ENCODE measurements at regions not wholly inside any gene's neighbourhood (a gene's known extent, or its start where the extent isn't known, plus 50 kb on each side); places are given as distances from the start of the nearest gene placed in this dataset.

DNA sequence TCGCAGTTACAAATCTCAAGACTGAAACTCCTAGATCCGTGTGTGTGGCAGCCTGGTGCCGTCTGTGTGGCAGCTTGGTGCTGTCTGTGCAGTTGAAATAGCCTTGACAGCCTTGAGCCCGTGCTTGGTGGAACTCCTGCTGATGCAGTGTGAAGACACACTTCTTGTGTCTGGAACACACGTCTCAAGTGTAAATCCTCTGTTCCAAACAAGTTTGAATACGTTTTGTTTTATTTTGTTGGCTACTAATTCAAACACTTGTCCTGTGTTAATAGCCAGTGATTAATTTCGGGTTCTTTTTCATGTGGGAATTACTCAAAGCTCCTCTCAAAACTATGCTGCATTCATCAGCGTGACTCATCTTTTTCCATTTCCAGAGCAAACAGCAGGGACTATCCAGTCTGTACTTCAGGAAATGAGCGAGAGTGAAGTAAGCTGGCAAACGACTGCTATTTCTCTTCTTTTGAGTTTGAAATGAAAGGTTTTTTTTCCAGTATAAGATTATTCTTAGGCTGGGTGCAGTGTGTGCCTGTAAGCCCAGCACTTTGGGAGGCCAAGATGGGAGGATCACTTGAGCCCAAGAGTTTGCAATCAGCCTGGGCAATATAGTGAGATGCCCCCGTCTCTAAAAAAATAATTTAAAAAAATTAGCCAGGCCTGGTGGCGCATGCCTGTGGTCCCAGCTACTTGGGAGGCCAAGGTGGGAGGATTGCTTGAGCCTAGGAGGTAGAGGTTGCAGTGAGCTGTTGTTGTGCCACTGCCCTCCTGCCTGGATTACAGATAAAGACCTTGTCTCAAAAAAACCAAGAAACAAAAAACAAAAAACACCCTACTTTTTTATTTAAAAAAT lies 152.9 kb downstream of the SPP2 start:
- CTCF ChIA-PET = no interaction called here

DNA sequence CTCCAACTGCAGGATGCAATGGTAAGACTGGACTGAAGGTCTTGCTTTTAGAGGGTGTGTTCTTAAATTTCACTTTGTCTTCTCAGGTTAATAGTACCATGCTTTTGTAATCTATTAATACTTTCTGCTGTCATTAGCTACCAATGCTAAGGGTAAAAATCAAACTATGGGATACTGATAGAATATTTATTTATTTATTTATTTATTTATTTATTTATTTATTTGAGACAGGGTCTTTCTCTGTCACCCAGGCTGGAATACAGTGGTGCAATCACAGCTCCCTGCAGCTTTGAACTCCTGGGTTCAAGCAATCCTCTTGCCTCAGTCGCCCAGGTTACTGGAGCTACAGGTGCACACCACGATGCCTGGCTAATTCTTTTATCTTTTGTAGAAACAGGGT lies 152.1 kb downstream of the SPP2 start:
- no peaks in the 10 kb centered on the region for H3K36me3 ChIP-seq (ENCODE audit: control insufficient read depth in 4 of 4, insufficient read depth in 4 of 4, low read length in 3 of 4)
- H3K9me3 ChIP-seq (ENCODE audit: control extremely low read depth in 1 of 5, control insufficient read depth in 4 of 5, insufficient read depth in 2 of 5, low read depth in 1 of 5, low read length in 4 of 5) = peaks cover 0 to 16% (median 2%) of the 10 kb centered on the region in 5 experiments
- no peak overlapping the region for H3K27ac ChIP-seq (ENCODE audit: insufficient read depth in 1 of 2, low read depth in 1 of 2, low read length in 2 of 2, poor library complexity in 1 of 2, severe bottlenecking in 2 of 2)
- no peaks in the 10 kb centered on the region for H3K4me1 ChIP-seq (ENCODE audit: control extremely low read depth in 1 of 4, control insufficient read depth in 4 of 4, insufficient read depth in 4 of 4, low read length in 3 of 4)
- 100% methylated on average over 2 of the region's 2 CpGs for WGBS (ENCODE audit: insufficient coverage)
- H3K4me3 ChIP-seq (ENCODE audit: control insufficient read depth in 1 of 7, extremely low read depth in 1 of 7, insufficient read depth in 4 of 7, low read depth in 2 of 7, low read length in 6 of 7) = no peak overlapping the region
- peaks cover 0 to 22% (median 9%) of the 10 kb centered on the region in 5 experiments for H3K27me3 ChIP-seq (replicated peaks in 2 of 5; ENCODE audit: control insufficient read depth in 4 of 5, insufficient read depth in 5 of 5, low read length in 4 of 5)
- POLR2A ChIA-PET = no interaction called here
- CTCF ChIA-PET = no interaction called here
- no peak for DNase-seq

More for the DNA sequence above, 152.9 kb downstream of the SPP2 start:
- no peak for DNase-seq
- H3K4me3 ChIP-seq (ENCODE audit: control insufficient read depth in 1 of 7, extremely low read depth in 1 of 7, insufficient read depth in 4 of 7, low read depth in 2 of 7, low read length in 6 of 7) = no peak overlapping the region
- H3K9me3 ChIP-seq (ENCODE audit: control extremely low read depth in 1 of 5, control insufficient read depth in 4 of 5, insufficient read depth in 2 of 5, low read depth in 1 of 5, low read length in 4 of 5) = peaks cover 0 to 16% (median 2%) of the 10 kb centered on the region in 5 experiments
- 92% methylated on average over 8 of the region's 12 CpGs for WGBS (ENCODE audit: insufficient coverage)
- POLR2A ChIA-PET = no interaction called here
- peaks cover 0 to 19% (median 7%) of the 10 kb centered on the region in 5 experiments for H3K27me3 ChIP-seq (replicated peaks in 2 of 5; ENCODE audit: control insufficient read depth in 4 of 5, insufficient read depth in 5 of 5, low read length in 4 of 5)
- H3K4me1 ChIP-seq (ENCODE audit: control extremely low read depth in 1 of 4, control insufficient read depth in 4 of 4, insufficient read depth in 4 of 4, low read length in 3 of 4) = no peaks in the 10 kb centered on the region
- no peak overlapping the region for H3K27ac ChIP-seq (ENCODE audit: insufficient read depth in 1 of 2, low read depth in 1 of 2, low read length in 2 of 2, poor library complexity in 1 of 2, severe bottlenecking in 2 of 2)
- H3K36me3 ChIP-seq (ENCODE audit: control insufficient read depth in 4 of 4, insufficient read depth in 4 of 4, low read length in 3 of 4) = no peaks in the 10 kb centered on the region

DNA sequence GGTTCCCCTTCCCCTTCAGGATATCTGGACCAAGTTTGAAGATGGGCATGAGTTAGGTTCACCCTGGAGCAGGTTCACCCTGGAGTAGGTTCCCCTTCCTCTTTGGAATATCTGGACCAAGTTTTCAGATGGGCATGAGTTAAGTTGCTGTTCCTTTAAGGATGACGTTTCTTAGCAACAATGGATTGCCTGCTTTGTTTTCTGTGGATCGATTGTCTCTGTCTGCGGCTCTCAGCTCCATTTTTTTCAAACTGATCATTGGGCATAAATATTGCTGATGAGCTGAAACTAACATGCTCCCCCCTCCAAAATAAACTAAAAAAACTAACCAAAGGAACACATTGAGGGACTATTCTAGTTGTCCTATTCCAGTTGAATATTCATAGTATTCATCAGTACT lies 149.5 kb downstream of the SPP2 start:
- Histone ChIP-seq H3K4me3 (ENCODE audit: control insufficient read depth in 1 of 7, extremely low read depth in 1 of 7, insufficient read depth in 4 of 7, low read depth in 2 of 7, low read length in 6 of 7) (no peak overlapping the region), H3K4me1 (ENCODE audit: control extremely low read depth in 1 of 4, control insufficient read depth in 4 of 4, insufficient read depth in 4 of 4, low read length in 3 of 4) (no peaks in the 10 kb centered on the region), H3K27ac (ENCODE audit: insufficient read depth in 1 of 2, low read depth in 1 of 2, low read length in 2 of 2, poor library complexity in 1 of 2, severe bottlenecking in 2 of 2) (no peak overlapping the region), H3K9me3 (ENCODE audit: control extremely low read depth in 1 of 5, control insufficient read depth in 4 of 5, insufficient read depth in 2 of 5, low read depth in 1 of 5, low read length in 4 of 5) (peaks cover 0 to 12% (median 2%) of the 10 kb centered on the region in 5 experiments), H3K36me3 (ENCODE audit: control insufficient read depth in 4 of 4, insufficient read depth in 4 of 4, low read length in 3 of 4) (no peaks in the 10 kb centered on the region), H3K27me3 (replicated peaks in 2 of 5; ENCODE audit: control insufficient read depth in 4 of 5, insufficient read depth in 5 of 5, low read length in 4 of 5) (peaks cover 0 to 29% (median 7%) of the 10 kb centered on the region in 5 experiments)
- ChIA-PET POLR2A (interaction anchor here (0.6 kb wide), 1 partner anchor 10 kb away, joined by 8 read pairs; no protein-coding TSS in a partner anchor), CTCF (no interaction called here)
- WGBS (ENCODE audit: insufficient coverage) = 62% methylated on average over 2 of the region's 3 CpGs
- no peak for DNase-seq

DNA sequence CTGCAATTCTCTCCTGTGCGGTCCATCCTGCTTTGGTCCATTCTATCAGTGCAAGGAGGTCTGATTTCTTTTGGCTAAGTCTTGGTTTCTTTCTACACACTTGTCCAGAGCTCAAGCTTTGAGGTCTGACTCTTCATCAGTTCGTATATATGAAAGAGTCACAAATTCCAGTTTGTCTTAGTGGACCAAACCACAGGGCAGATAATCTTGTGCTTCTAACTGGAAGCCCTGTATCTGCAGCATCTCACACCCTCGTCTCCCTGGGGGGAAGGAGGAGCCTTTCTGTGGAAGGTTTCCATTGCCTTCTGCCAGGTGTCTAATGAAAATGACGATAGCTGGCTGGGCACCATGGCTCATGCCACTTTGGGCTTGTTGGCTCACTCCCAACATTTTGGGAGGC lies 148.5 kb downstream of the SPP2 start:
- DNase-seq = no peak
- CTCF ChIA-PET = no interaction called here
- WGBS (ENCODE audit: insufficient coverage) = 83% methylated on average over 3 of the region's 4 CpGs

GRCh38 chr2:234195516-234195915 lies 145.0 kb downstream of the SPP2 start:
- ChIA-PET POLR2A (no interaction called here), CTCF (no interaction called here)
- H3K36me3 ChIP-seq (ENCODE audit: control insufficient read depth in 4 of 4, insufficient read depth in 4 of 4, low read length in 3 of 4) = no peaks in the 10 kb centered on the region
- no peaks in the 10 kb centered on the region for H3K4me1 ChIP-seq (ENCODE audit: control extremely low read depth in 1 of 4, control insufficient read depth in 4 of 4, insufficient read depth in 4 of 4, low read length in 3 of 4)
- WGBS (ENCODE audit: insufficient coverage) = 89% methylated on average over 1 of the region's 2 CpGs
- DNase-seq = no peak
- no peak overlapping the region for H3K27ac ChIP-seq (ENCODE audit: insufficient read depth in 1 of 2, low read depth in 1 of 2, low read length in 2 of 2, poor library complexity in 1 of 2, severe bottlenecking in 2 of 2)
- H3K9me3 ChIP-seq (ENCODE audit: control extremely low read depth in 1 of 5, control insufficient read depth in 4 of 5, insufficient read depth in 2 of 5, low read depth in 1 of 5, low read length in 4 of 5) = no peaks in the 10 kb centered on the region
- H3K4me3 ChIP-seq (ENCODE audit: control insufficient read depth in 1 of 7, extremely low read depth in 1 of 7, insufficient read depth in 4 of 7, low read depth in 2 of 7, low read length in 6 of 7) = no peak overlapping the region
- peaks cover 0 to 31% (median 3%) of the 10 kb centered on the region in 5 experiments for H3K27me3 ChIP-seq (replicated peaks in 2 of 5; ENCODE audit: control insufficient read depth in 4 of 5, insufficient read depth in 5 of 5, low read length in 4 of 5)

More for the DNA sequence above, 148.5 kb downstream of the SPP2 start:
- Histone ChIP-seq H3K27ac (ENCODE audit: insufficient read depth in 1 of 2, low read depth in 1 of 2, low read length in 2 of 2, poor library complexity in 1 of 2, severe bottlenecking in 2 of 2) (no peak overlapping the region), H3K9me3 (ENCODE audit: control extremely low read depth in 1 of 5, control insufficient read depth in 4 of 5, insufficient read depth in 2 of 5, low read depth in 1 of 5, low read length in 4 of 5) (peaks cover 0 to 10% (median 2%) of the 10 kb centered on the region in 5 experiments), H3K36me3 (ENCODE audit: control insufficient read depth in 4 of 4, insufficient read depth in 4 of 4, low read length in 3 of 4) (no peaks in the 10 kb centered on the region), H3K4me3 (ENCODE audit: control insufficient read depth in 1 of 7, extremely low read depth in 1 of 7, insufficient read depth in 4 of 7, low read depth in 2 of 7, low read length in 6 of 7) (no peak overlapping the region), H3K27me3 (replicated peaks in 2 of 5; ENCODE audit: control insufficient read depth in 4 of 5, insufficient read depth in 5 of 5, low read length in 4 of 5) (peaks cover 0 to 29% (median 7%) of the 10 kb centered on the region in 5 experiments), H3K4me1 (ENCODE audit: control extremely low read depth in 1 of 4, control insufficient read depth in 4 of 4, insufficient read depth in 4 of 4, low read length in 3 of 4) (no peaks in the 10 kb centered on the region)
- POLR2A ChIA-PET = no interaction called here

GRCh38 chr2:234193977-234194563 lies 143.6 kb downstream of the SPP2 start:
- Histone ChIP-seq H3K4me1 (ENCODE audit: control extremely low read depth in 1 of 4, control insufficient read depth in 4 of 4, insufficient read depth in 4 of 4, low read length in 3 of 4) (no peaks in the 10 kb centered on the region), H3K27me3 (replicated peaks in 2 of 5; ENCODE audit: control insufficient read depth in 4 of 5, insufficient read depth in 5 of 5, low read length in 4 of 5) (peaks cover 0 to 37% (median 2%) of the 10 kb centered on the region in 5 experiments), H3K27ac (ENCODE audit: insufficient read depth in 1 of 2, low read depth in 1 of 2, low read length in 2 of 2, poor library complexity in 1 of 2, severe bottlenecking in 2 of 2) (no peak overlapping the region), H3K9me3 (ENCODE audit: control extremely low read depth in 1 of 5, control insufficient read depth in 4 of 5, insufficient read depth in 2 of 5, low read depth in 1 of 5, low read length in 4 of 5) (no peaks in the 10 kb centered on the region), H3K4me3 (ENCODE audit: control insufficient read depth in 1 of 7, extremely low read depth in 1 of 7, insufficient read depth in 4 of 7, low read depth in 2 of 7, low read length in 6 of 7) (no peak overlapping the region), H3K36me3 (ENCODE audit: control insufficient read depth in 4 of 4, insufficient read depth in 4 of 4, low read length in 3 of 4) (no peaks in the 10 kb centered on the region)
- CTCF ChIA-PET = no interaction called here
- DNase-seq = no peak
- 82% methylated on average over 4 of the region's 7 CpGs for WGBS (ENCODE audit: insufficient coverage)
- POLR2A ChIA-PET = no interaction called here

GRCh38 chr2:234191819-234192407 lies 141.4 kb downstream of the SPP2 start:
- peaks cover 0 to 29% (median 5%) of the 10 kb centered on the region in 5 experiments for H3K27me3 ChIP-seq (replicated peaks in 2 of 5; ENCODE audit: control insufficient read depth in 4 of 5, insufficient read depth in 5 of 5, low read length in 4 of 5)
- H3K27ac ChIP-seq (ENCODE audit: insufficient read depth in 1 of 2, low read depth in 1 of 2, low read length in 2 of 2, poor library complexity in 1 of 2, severe bottlenecking in 2 of 2) = no peak overlapping the region
- no peak overlapping the region for H3K4me3 ChIP-seq (ENCODE audit: control insufficient read depth in 1 of 7, extremely low read depth in 1 of 7, insufficient read depth in 4 of 7, low read depth in 2 of 7, low read length in 6 of 7)
- H3K9me3 ChIP-seq (ENCODE audit: control extremely low read depth in 1 of 5, control insufficient read depth in 4 of 5, insufficient read depth in 2 of 5, low read depth in 1 of 5, low read length in 4 of 5) = no peaks in the 10 kb centered on the region
- ChIA-PET POLR2A (no interaction called here), CTCF (no interaction called here)
- H3K36me3 ChIP-seq (ENCODE audit: control insufficient read depth in 4 of 4, insufficient read depth in 4 of 4, low read length in 3 of 4) = no peaks in the 10 kb centered on the region
- 82% methylated on average over 4 of the region's 4 CpGs for WGBS (ENCODE audit: insufficient coverage)
- H3K4me1 ChIP-seq (ENCODE audit: control extremely low read depth in 1 of 4, control insufficient read depth in 4 of 4, insufficient read depth in 4 of 4, low read length in 3 of 4) = no peaks in the 10 kb centered on the region
- no peak for DNase-seq
